ENCODE measurements at regions not wholly inside any gene's neighbourhood (a gene's known extent, or its start where the extent isn't known, plus 50 kb on each side); places are given as distances from the start of the nearest gene placed in this dataset.

GRCh38 chrX:45715748-45716147, 515.1 kb upstream of the DIPK2B start:
- H3K36me3 ChIP-seq (ENCODE audit: control insufficient read depth, insufficient read depth, low read length): no peaks in the 10 kb centered on the region
- DNase-seq: no peak

DNA sequence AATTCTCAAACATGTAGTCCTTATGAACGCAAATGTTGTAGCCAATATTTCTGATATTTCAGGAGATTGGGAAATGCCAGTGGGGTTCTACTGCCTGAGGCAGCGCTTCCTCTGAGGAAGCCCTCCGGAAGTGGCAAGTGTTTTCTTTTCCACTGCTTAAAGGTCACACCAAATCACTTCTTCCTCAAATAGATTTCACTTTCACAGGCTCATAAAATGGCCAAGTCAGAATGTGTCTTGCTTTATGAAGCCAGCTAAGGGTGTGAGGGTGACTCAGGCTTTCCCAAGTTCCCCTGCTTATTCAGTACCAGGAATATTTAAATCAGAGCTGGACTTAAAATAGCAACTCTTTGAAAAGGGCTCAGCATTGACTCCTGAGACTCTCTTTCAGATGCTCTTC, 514.2 kb upstream of the DIPK2B start:
- DNase-seq: no peak
- Histone ChIP-seq H3K9me3 (ENCODE audit: control insufficient read depth, low read length) (no peaks in the 10 kb centered on the region), H3K27ac (ENCODE audit: insufficient read depth, low read length, poor library complexity, severe bottlenecking) (no peak overlapping the region), H3K4me3 (ENCODE audit: insufficient read depth, low read depth, low read length, poor library complexity, severe bottlenecking) (no peak overlapping the region), H3K36me3 (ENCODE audit: control insufficient read depth, insufficient read depth, low read length) (no peaks in the 10 kb centered on the region), H3K27me3 (replicated peaks; ENCODE audit: control insufficient read depth, insufficient read depth, low read length, poor library complexity, severe bottlenecking) (no peaks in the 10 kb centered on the region), H3K4me1 (ENCODE audit: control insufficient read depth, insufficient read depth, low read length, poor library complexity, severe bottlenecking) (no peaks in the 10 kb centered on the region)

More at GRCh38 chrX:45715748-45716147, 515.1 kb upstream of the DIPK2B start:
- Histone ChIP-seq H3K27me3 (replicated peaks; ENCODE audit: control insufficient read depth, insufficient read depth, low read length, poor library complexity, severe bottlenecking) (no peaks in the 10 kb centered on the region), H3K9me3 (ENCODE audit: control insufficient read depth, low read length) (no peaks in the 10 kb centered on the region), H3K4me1 (ENCODE audit: control insufficient read depth, insufficient read depth, low read length, poor library complexity, severe bottlenecking) (no peaks in the 10 kb centered on the region), H3K27ac (ENCODE audit: insufficient read depth, low read length, poor library complexity, severe bottlenecking) (no peak overlapping the region), H3K4me3 (ENCODE audit: insufficient read depth, low read depth, low read length, poor library complexity, severe bottlenecking) (no peak overlapping the region)

- DNase-seq: no peak
- Histone ChIP-seq H3K9me3 (ENCODE audit: control insufficient read depth, low read length) (no peaks in the 10 kb centered on the region), H3K4me1 (ENCODE audit: control insufficient read depth, insufficient read depth, low read length, poor library complexity, severe bottlenecking) (no peaks in the 10 kb centered on the region), H3K27me3 (replicated peaks; ENCODE audit: control insufficient read depth, insufficient read depth, low read length, poor library complexity, severe bottlenecking) (no peaks in the 10 kb centered on the region), H3K36me3 (ENCODE audit: control insufficient read depth, insufficient read depth, low read length) (no peaks in the 10 kb centered on the region), H3K27ac (ENCODE audit: insufficient read depth, low read length, poor library complexity, severe bottlenecking) (no peak overlapping the region), H3K4me3 (ENCODE audit: insufficient read depth, low read depth, low read length, poor library complexity, severe bottlenecking) (no peak overlapping the region)
Observed at GRCh38 chrX:45712067-45712466, 511.4 kb upstream of the DIPK2B start.

DNA sequence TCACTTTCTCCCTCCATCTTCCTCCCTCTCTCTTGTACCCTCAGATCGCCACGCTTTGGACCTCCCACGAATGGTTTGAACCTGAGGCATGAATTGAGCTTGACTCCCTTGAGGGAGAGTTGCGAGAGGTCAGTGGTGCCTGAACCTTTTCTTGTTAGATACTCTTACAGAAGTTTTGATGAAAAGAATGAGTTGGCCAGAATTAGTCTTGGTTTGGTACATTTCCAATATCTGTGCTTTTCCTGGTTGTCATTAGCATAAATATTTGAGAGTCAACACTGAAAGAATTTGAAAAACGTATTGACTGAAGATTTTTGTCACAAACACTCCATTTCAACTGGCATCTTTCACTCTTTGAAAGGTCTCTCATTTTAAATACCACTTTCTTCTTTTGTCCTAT, 510.6 kb upstream of the DIPK2B start:
- Histone ChIP-seq H3K4me3 (ENCODE audit: insufficient read depth, low read depth, low read length, poor library complexity, severe bottlenecking) (no peak overlapping the region), H3K4me1 (ENCODE audit: control insufficient read depth, insufficient read depth, low read length, poor library complexity, severe bottlenecking) (no peaks in the 10 kb centered on the region), H3K9me3 (ENCODE audit: control insufficient read depth, low read length) (no peaks in the 10 kb centered on the region), H3K36me3 (ENCODE audit: control insufficient read depth, insufficient read depth, low read length) (no peaks in the 10 kb centered on the region), H3K27ac (ENCODE audit: insufficient read depth, low read length, poor library complexity, severe bottlenecking) (no peak overlapping the region), H3K27me3 (replicated peaks; ENCODE audit: control insufficient read depth, insufficient read depth, low read length, poor library complexity, severe bottlenecking) (no peaks in the 10 kb centered on the region)
- DNase-seq: no peak

DNA sequence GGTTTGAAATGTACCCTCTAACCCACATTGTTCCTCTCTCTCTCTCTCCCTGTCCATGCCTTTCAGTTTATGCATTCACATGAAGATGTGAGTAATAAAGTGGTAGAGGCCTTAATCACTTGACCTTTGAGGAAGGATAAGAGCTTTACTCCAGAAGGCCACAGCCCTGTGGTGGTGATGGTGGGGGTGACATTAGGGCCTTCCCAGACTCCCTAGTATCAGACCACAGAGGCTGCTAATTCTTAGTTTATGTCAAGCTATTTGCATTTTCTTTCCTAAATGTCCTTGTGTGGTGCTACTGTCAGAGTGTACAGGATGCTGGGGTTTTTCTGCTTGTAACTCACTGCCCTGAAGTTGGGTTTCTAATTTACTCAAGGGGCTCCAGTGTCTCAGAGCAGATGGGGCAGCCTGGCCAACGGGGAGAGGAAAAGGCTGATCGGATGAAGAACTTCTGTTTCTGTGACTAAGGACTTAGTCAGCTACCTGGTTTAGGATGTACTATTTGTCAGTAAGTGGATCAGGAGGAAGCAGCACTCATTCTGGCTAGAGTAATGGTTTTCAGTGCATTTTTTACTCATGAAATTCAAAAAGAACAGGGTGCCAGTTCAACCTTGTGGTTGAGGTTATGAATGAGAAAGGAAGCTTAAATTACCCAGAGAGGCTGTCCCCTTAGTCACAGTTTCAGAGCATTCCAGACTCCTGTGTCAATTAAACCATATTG, 509.6 kb upstream of the DIPK2B start:
- Histone ChIP-seq H3K4me1 (ENCODE audit: control insufficient read depth, insufficient read depth, low read length, poor library complexity, severe bottlenecking) (no peaks in the 10 kb centered on the region), H3K9me3 (ENCODE audit: control insufficient read depth, low read length) (no peaks in the 10 kb centered on the region), H3K27me3 (replicated peaks; ENCODE audit: control insufficient read depth, insufficient read depth, low read length, poor library complexity, severe bottlenecking) (no peaks in the 10 kb centered on the region), H3K36me3 (ENCODE audit: control insufficient read depth, insufficient read depth, low read length) (no peaks in the 10 kb centered on the region), H3K4me3 (ENCODE audit: insufficient read depth, low read depth, low read length, poor library complexity, severe bottlenecking) (no peak overlapping the region), H3K27ac (ENCODE audit: insufficient read depth, low read length, poor library complexity, severe bottlenecking) (no peak overlapping the region)
- DNase-seq: no peak

- Histone ChIP-seq H3K9me3 (ENCODE audit: control insufficient read depth, low read length) (no peaks in the 10 kb centered on the region), H3K27me3 (replicated peaks; ENCODE audit: control insufficient read depth, insufficient read depth, low read length, poor library complexity, severe bottlenecking) (no peaks in the 10 kb centered on the region), H3K4me1 (ENCODE audit: control insufficient read depth, insufficient read depth, low read length, poor library complexity, severe bottlenecking) (no peaks in the 10 kb centered on the region), H3K4me3 (ENCODE audit: insufficient read depth, low read depth, low read length, poor library complexity, severe bottlenecking) (no peak overlapping the region), H3K36me3 (ENCODE audit: control insufficient read depth, insufficient read depth, low read length) (no peaks in the 10 kb centered on the region), H3K27ac (ENCODE audit: insufficient read depth, low read length, poor library complexity, severe bottlenecking) (no peak overlapping the region)
- DNase-seq: no peak
Observed at GRCh38 chrX:45709381-45709780, 508.7 kb upstream of the DIPK2B start.

GRCh38 chrX:45699158-45699557, 498.5 kb upstream of the DIPK2B start:
- no peak overlapping the region for H3K27ac ChIP-seq (ENCODE audit: insufficient read depth, low read length, poor library complexity, severe bottlenecking)
- H3K4me3 ChIP-seq (ENCODE audit: insufficient read depth, low read depth, low read length, poor library complexity, severe bottlenecking): no peak overlapping the region
- H3K27me3 ChIP-seq (replicated peaks; ENCODE audit: control insufficient read depth, insufficient read depth, low read length, poor library complexity, severe bottlenecking): no peaks in the 10 kb centered on the region
- no peaks in the 10 kb centered on the region for H3K4me1 ChIP-seq (ENCODE audit: control insufficient read depth, insufficient read depth, low read length, poor library complexity, severe bottlenecking)
- no peaks in the 10 kb centered on the region for H3K9me3 ChIP-seq (ENCODE audit: control insufficient read depth, low read length)
- no peaks in the 10 kb centered on the region for H3K36me3 ChIP-seq (ENCODE audit: control insufficient read depth, insufficient read depth, low read length)
- no peak for DNase-seq

DNA sequence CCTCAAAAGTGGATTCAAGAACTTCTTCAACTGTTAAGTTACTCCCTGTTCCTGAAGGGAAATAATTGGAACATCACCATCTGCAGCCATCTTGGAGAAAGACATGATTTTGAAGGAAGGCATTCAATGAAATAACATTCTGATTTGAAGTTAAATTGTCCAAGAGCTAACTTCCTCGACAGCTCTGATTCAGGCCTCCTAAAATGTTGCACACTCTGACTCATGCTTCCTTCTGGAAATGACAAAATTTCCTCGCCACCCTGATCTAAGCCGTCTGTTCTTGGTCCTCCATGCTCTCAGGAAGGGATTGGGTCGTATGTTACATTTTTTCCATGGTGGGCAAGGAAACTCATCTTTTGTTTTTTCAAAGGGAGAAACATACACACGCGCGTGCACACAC, 496.9 kb upstream of the DIPK2B start:
- Histone ChIP-seq H3K36me3 (ENCODE audit: control insufficient read depth, insufficient read depth, low read length) (no peaks in the 10 kb centered on the region), H3K4me3 (ENCODE audit: insufficient read depth, low read depth, low read length, poor library complexity, severe bottlenecking) (no peak overlapping the region), H3K4me1 (ENCODE audit: control insufficient read depth, insufficient read depth, low read length, poor library complexity, severe bottlenecking) (no peaks in the 10 kb centered on the region), H3K9me3 (ENCODE audit: control insufficient read depth, low read length) (no peaks in the 10 kb centered on the region), H3K27ac (ENCODE audit: insufficient read depth, low read length, poor library complexity, severe bottlenecking) (no peak overlapping the region), H3K27me3 (replicated peaks; ENCODE audit: control insufficient read depth, insufficient read depth, low read length, poor library complexity, severe bottlenecking) (no peaks in the 10 kb centered on the region)
- DNase-seq: no peak

DNA sequence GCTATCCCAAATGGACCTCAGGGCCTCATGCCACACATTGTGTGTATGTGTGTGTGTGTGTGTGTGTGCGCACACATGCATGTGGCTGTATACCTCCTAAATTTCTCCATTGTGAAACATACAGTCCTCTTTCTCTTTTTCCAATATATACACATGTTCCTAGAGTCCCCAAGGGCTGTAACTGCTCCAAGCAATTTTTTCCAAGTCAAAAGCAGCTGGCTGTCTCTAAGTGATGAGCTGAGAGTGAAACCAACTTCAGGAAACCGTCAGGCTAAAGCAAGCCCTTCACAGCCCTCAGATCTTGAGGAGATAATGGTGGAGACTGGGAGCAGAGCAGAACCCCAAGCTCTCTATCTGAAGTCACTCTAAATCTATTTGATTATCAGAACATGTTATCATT, 496.1 kb upstream of the DIPK2B start:
- Histone ChIP-seq H3K36me3 (ENCODE audit: control insufficient read depth, insufficient read depth, low read length) (no peaks in the 10 kb centered on the region), H3K27me3 (replicated peaks; ENCODE audit: control insufficient read depth, insufficient read depth, low read length, poor library complexity, severe bottlenecking) (no peaks in the 10 kb centered on the region), H3K9me3 (ENCODE audit: control insufficient read depth, low read length) (no peaks in the 10 kb centered on the region), H3K4me3 (ENCODE audit: insufficient read depth, low read depth, low read length, poor library complexity, severe bottlenecking) (no peak overlapping the region), H3K27ac (ENCODE audit: insufficient read depth, low read length, poor library complexity, severe bottlenecking) (no peak overlapping the region), H3K4me1 (ENCODE audit: control insufficient read depth, insufficient read depth, low read length, poor library complexity, severe bottlenecking) (no peaks in the 10 kb centered on the region)
- no peak for DNase-seq

DNA sequence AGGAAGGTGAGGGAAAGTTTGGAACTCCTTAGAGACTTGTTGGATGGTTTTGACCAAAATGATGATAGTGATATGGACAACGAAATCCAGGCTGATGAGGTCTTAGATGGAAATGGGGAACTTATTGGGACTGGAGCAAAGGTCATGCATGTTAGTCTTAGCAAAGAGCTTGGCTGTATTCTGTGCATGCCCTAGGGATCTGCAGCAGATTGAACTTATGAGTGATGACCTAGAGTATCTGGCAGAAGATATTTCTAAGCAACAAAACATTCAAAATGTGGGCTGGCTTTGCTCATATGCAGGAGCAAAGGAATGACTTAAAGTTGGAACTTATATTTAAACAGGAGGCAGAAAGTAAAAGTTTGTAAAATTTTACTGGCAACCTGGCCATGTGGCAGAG, 489.3 kb upstream of the DIPK2B start:
- no peak for DNase-seq
- Histone ChIP-seq H3K4me3 (ENCODE audit: insufficient read depth, low read depth, low read length, poor library complexity, severe bottlenecking) (no peak overlapping the region), H3K27ac (ENCODE audit: insufficient read depth, low read length, poor library complexity, severe bottlenecking) (no peak overlapping the region)

More for the DNA sequence above, 489.3 kb upstream of the DIPK2B start:
- H3K9me3 ChIP-seq (ENCODE audit: control insufficient read depth, low read length): no peaks in the 10 kb centered on the region
- no peaks in the 10 kb centered on the region for H3K36me3 ChIP-seq (ENCODE audit: control insufficient read depth, insufficient read depth, low read length)
- H3K4me1 ChIP-seq (ENCODE audit: control insufficient read depth, insufficient read depth, low read length, poor library complexity, severe bottlenecking): no peaks in the 10 kb centered on the region
- no peaks in the 10 kb centered on the region for H3K27me3 ChIP-seq (replicated peaks; ENCODE audit: control insufficient read depth, insufficient read depth, low read length, poor library complexity, severe bottlenecking)

Data from effector memory CD4-positive, alpha-beta T cell (primary cell).